ENCODE measurements at regions not wholly inside any gene's neighbourhood (a gene's known extent, or its start where the extent isn't known, plus 50 kb on each side); places are given as distances from the start of the nearest gene placed in this dataset.

DNA sequence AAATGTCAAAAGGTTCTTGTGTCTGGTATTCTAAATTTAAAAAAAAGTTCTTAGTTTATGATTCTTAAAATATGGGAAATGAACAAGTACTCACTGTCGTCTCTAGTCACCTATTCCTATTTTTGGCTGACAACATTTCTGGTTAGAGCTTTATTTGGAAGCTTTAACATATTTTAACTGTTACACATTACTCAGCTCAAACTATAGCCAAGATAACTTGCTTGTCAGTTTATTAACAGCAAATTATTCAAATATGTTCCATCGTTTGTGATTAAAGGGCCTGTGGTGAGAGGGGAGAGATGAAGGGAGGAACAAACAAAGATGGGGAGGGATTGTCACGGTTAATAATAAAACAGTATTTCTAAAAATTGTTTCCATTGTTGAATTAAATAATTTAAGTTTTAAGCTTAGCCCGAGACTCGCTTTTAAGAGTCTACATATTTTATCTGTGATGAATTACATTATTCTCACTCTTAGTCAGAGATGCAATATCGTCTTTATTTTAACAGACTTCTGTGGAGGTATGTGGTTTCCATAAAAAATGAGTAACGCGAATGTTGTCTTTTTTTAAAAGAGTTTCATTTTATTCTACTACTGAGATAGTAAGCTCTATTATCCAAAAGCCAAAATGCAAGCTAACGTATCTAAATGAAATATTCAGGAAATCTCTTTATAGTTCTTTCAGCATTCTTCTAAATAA lies 321.9 kb upstream of the PMFBP1 start:
- H2AFZ ChIP-seq (ENCODE audit: low read depth, low read length, poor library complexity, severe bottlenecking): no peak overlapping the region
- BruUV-seq (replicated peaks): no TSS peak
- no peak overlapping the region for H3K9ac ChIP-seq (ENCODE audit: low read length)
- RAD21 ChIA-PET (ENCODE audit: low non-redundant PET in 1 of 2, low total read pairs in 2 of 2, uncharacterized antibody in 2 of 2, unreplicated experiment in 2 of 2): no interaction called here
- no peak for DNase-seq (ENCODE audit: low read depth, low spot score)
- no peaks in the 10 kb centered on the region for H4K20me1 ChIP-seq (ENCODE audit: insufficient read depth)
- H3K4me1 ChIP-seq (ENCODE audit: control insufficient read depth in 1 of 2, insufficient read depth in 2 of 2, low read length in 2 of 2): no peaks in the 10 kb centered on the region
- H3K4me3 ChIP-seq (replicated peaks in 1 of 2; ENCODE audit: low read depth in 1 of 2, low read length in 2 of 2): no peak overlapping the region
- no peaks in the 10 kb centered on the region for H3K9me2 ChIP-seq (ENCODE audit: insufficient read depth)
- no peaks in the 10 kb centered on the region for H3K9me3 ChIP-seq (ENCODE audit: control insufficient read depth in 1 of 2, insufficient read depth in 1 of 2, low read depth in 1 of 2, low read length in 2 of 2)
- CTCF ChIA-PET: no interaction called here
- no peaks in the 10 kb centered on the region for H3K79me2 ChIP-seq (ENCODE audit: insufficient read depth, low read length)
- no peak overlapping the region for H3K27ac ChIP-seq (ENCODE audit: low read depth, low read length)
- no peak for ATAC-seq
- POLR2A ChIA-PET: no interaction called here
- intact Hi-C loops (cut with micrococcal nuclease): no loop called here
- no peaks in the 10 kb centered on the region for H3K27me3 ChIP-seq (ENCODE audit: insufficient read depth, low read length)
- H3K4me2 ChIP-seq (ENCODE audit: low read length): no peak overlapping the region
- H3K36me3 ChIP-seq (ENCODE audit: control insufficient read depth in 1 of 2, insufficient read depth in 2 of 2, low read length in 2 of 2): no peaks in the 10 kb centered on the region
- no peak for TF ChIP-seq ZFX (IDR thresholded peaks at IDR 0.05)
- no peak for TF ChIP-seq FOSL1 (IDR thresholded peaks at IDR 0.05; ENCODE audit: low read depth)
- TF ChIP-seq REST (IDR thresholded peaks at IDR 0.05; ENCODE audit: low read depth): no peak
- no peak for TF ChIP-seq EZH2phosphoT487 (IDR thresholded peaks at IDR 0.05; ENCODE audit: borderline replicate concordance)
- no peak for TF ChIP-seq CBX3 (IDR thresholded peaks at IDR 0.05; ENCODE audit: low read depth)
- no peak for TF ChIP-seq ELF1 (IDR thresholded peaks at IDR 0.05; ENCODE audit: borderline replicate concordance, low read depth)
- no peak for TF ChIP-seq ATF3 (IDR thresholded peaks at IDR 0.05)
- TF ChIP-seq SP1 (IDR thresholded peaks at IDR 0.05; ENCODE audit: low read depth): no peak
- TF ChIP-seq SRF (IDR thresholded peaks at IDR 0.05; ENCODE audit: low read depth): no peak
- TF ChIP-seq, protein P1, sequence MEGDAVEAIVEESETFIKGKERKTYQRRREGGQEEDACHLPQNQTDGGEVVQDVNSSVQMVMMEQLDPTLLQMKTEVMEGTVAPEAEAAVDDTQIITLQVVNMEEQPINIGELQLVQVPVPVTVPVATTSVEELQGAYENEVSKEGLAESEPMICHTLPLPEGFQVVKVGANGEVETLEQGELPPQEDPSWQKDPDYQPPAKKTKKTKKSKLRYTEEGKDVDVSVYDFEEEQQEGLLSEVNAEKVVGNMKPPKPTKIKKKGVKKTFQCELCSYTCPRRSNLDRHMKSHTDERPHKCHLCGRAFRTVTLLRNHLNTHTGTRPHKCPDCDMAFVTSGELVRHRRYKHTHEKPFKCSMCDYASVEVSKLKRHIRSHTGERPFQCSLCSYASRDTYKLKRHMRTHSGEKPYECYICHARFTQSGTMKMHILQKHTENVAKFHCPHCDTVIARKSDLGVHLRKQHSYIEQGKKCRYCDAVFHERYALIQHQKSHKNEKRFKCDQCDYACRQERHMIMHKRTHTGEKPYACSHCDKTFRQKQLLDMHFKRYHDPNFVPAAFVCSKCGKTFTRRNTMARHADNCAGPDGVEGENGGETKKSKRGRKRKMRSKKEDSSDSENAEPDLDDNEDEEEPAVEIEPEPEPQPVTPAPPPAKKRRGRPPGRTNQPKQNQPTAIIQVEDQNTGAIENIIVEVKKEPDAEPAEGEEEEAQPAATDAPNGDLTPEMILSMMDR (IDR thresholded peaks at IDR 0.05 in 2 of 3, conservative IDR thresholded peaks at IDR 0.05 in 1 of 3; ENCODE audit: borderline replicate concordance in 1 of 3, insufficient read depth in 1 of 3, low read depth in 2 of 3, low read length in 2 of 3): no peak
- TF ChIP-seq ZNF274 (IDR thresholded peaks at IDR 0.05; ENCODE audit: low read depth, low read length): no peak
- TF ChIP-seq, protein P2, sequence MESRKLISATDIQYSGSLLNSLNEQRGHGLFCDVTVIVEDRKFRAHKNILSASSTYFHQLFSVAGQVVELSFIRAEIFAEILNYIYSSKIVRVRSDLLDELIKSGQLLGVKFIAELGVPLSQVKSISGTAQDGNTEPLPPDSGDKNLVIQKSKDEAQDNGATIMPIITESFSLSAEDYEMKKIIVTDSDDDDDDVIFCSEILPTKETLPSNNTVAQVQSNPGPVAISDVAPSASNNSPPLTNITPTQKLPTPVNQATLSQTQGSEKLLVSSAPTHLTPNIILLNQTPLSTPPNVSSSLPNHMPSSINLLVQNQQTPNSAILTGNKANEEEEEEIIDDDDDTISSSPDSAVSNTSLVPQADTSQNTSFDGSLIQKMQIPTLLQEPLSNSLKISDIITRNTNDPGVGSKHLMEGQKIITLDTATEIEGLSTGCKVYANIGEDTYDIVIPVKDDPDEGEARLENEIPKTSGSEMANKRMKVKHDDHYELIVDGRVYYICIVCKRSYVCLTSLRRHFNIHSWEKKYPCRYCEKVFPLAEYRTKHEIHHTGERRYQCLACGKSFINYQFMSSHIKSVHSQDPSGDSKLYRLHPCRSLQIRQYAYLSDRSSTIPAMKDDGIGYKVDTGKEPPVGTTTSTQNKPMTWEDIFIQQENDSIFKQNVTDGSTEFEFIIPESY (IDR thresholded peaks at IDR 0.05; ENCODE audit: extremely low read depth, insufficient replicate concordance, low read length): no peak
- no peak for TF ChIP-seq YY1 (IDR thresholded peaks at IDR 0.05; ENCODE audit: extremely low read depth, insufficient replicate concordance, low read depth, low read length)
- no peak for TF ChIP-seq EGR1 (IDR thresholded peaks at IDR 0.05; ENCODE audit: low read depth)
- no peak for TF ChIP-seq JUND (IDR thresholded peaks at IDR 0.05)
- no peak for TF ChIP-seq SIN3A (IDR thresholded peaks at IDR 0.05; ENCODE audit: low read depth)

Data from HCT116 (cell line).